ENCODE measurements at regions not wholly inside any gene's neighbourhood (a gene's known extent, or its start where the extent isn't known, plus 50 kb on each side); places are given as distances from the start of the nearest gene placed in this dataset.

DNA sequence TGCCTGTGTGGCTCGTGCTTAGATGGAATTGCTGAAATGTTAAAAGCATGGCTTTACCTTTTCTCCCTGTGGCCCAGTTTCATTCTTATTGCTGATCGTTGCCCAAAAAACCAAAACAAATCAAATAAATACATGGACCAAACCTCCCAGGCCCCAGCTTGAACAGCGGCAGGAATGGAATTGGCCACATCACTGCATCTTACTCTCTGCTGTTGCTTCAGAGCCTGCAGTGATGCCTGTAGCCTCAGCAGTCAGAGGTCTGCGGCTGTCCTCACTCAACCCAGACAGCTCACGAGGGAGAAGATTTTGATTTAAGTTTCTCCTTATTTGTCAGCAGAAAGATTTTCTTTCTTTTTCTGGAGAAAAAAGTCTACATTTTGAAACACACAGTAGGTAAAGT is 91.5 kb downstream of the NPIPB11 start:
- TF ChIP-seq, protein P1, sequence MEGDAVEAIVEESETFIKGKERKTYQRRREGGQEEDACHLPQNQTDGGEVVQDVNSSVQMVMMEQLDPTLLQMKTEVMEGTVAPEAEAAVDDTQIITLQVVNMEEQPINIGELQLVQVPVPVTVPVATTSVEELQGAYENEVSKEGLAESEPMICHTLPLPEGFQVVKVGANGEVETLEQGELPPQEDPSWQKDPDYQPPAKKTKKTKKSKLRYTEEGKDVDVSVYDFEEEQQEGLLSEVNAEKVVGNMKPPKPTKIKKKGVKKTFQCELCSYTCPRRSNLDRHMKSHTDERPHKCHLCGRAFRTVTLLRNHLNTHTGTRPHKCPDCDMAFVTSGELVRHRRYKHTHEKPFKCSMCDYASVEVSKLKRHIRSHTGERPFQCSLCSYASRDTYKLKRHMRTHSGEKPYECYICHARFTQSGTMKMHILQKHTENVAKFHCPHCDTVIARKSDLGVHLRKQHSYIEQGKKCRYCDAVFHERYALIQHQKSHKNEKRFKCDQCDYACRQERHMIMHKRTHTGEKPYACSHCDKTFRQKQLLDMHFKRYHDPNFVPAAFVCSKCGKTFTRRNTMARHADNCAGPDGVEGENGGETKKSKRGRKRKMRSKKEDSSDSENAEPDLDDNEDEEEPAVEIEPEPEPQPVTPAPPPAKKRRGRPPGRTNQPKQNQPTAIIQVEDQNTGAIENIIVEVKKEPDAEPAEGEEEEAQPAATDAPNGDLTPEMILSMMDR (IDR thresholded peaks at IDR 0.05) = no peak
- TF ChIP-seq POLR2A (IDR thresholded peaks at IDR 0.05) = no peak

Measured in thyroid gland (tissue), 4 donors.